ENCODE measurements at regions not wholly inside any gene's neighbourhood (a gene's known extent, or its start where the extent isn't known, plus 50 kb on each side); places are given as distances from the start of the nearest gene placed in this dataset.

DNA sequence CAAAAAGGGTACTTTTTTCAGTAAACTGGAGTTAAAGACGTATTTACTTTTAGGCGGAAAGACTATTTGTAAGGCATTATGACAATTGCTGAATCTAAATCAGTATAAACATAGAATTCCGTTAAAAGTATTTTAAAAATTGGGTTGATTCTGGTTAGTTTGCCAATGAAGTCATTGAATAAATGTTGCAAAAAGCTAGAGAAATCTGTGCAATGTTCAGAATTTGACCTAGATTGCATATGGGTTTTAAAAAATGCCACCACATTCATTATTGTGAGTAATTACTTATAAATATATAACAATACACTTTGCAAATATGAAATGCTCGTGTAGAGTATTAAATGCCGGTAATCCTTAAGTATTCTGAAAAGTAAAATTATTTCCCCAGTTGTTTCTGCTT is 116.5 kb upstream of the EEF1E1 start:
- TF ChIP-seq, protein P1, sequence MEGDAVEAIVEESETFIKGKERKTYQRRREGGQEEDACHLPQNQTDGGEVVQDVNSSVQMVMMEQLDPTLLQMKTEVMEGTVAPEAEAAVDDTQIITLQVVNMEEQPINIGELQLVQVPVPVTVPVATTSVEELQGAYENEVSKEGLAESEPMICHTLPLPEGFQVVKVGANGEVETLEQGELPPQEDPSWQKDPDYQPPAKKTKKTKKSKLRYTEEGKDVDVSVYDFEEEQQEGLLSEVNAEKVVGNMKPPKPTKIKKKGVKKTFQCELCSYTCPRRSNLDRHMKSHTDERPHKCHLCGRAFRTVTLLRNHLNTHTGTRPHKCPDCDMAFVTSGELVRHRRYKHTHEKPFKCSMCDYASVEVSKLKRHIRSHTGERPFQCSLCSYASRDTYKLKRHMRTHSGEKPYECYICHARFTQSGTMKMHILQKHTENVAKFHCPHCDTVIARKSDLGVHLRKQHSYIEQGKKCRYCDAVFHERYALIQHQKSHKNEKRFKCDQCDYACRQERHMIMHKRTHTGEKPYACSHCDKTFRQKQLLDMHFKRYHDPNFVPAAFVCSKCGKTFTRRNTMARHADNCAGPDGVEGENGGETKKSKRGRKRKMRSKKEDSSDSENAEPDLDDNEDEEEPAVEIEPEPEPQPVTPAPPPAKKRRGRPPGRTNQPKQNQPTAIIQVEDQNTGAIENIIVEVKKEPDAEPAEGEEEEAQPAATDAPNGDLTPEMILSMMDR (IDR thresholded peaks at IDR 0.05), result no peak
- TF ChIP-seq POLR2A (IDR thresholded peaks at IDR 0.05), result no peak

Data from uterus (tissue), 2 donors.